H9 (cell line): ENCODE measurements at regions not wholly inside any gene's neighbourhood (a gene's known extent, or its start where the extent isn't known, plus 50 kb on each side); places are given as distances from the start of the nearest gene placed in this dataset.
A peak's percentile ranks its signal among the peaks of the same experiment; 100 is the strongest.

Source experiments
- DNase-seq: peaks from one replicate; pipeline ENCODE4 v3.0.0-alpha.2; 2017
- H2AFZ ChIP-seq: one replicate; pipeline ENCODE4 v1.6.1; 2013; ENCODE audit warnings: mild to moderate bottlenecking, low read length, control low read depth, moderate library complexity
- H2AK5ac ChIP-seq: 2 replicates; pipeline ENCODE4 v1.6.1; 2013; ENCODE audit warnings: low read length, control low read depth, mixed read lengths; ENCODE audit not compliant: insufficient read length
- H2BK120ac ChIP-seq: one replicate; pipeline ENCODE4 v1.6.1; 2013; ENCODE audit warnings: low read depth, mild to moderate bottlenecking, low read length, control low read depth, inconsistent platforms; ENCODE audit not compliant: poor library complexity, severe bottlenecking
- H2BK12ac ChIP-seq: 2 replicates; pipeline ENCODE4 v1.6.1; 2013; ENCODE audit warnings: low read length, control low read depth, mixed read lengths, low read depth; ENCODE audit not compliant: insufficient read length
- H2BK15ac ChIP-seq: 2 replicates; pipeline ENCODE4 v1.6.1; 2013; ENCODE audit warnings: low read depth, low read length, control low read depth
- H2BK20ac ChIP-seq: one replicate; pipeline ENCODE4 v1.6.1; 2013; ENCODE audit warnings: low read depth, mild to moderate bottlenecking, low read length, control low read depth, inconsistent platforms; ENCODE audit not compliant: poor library complexity, severe bottlenecking
- H2BK5ac ChIP-seq: 2 replicates; pipeline ENCODE4 v1.6.1; 2013; ENCODE audit warnings: low read length, control low read depth, mixed read lengths; ENCODE audit not compliant: insufficient read length
- H3K14ac ChIP-seq: 2 replicates; pipeline ENCODE4 v1.6.1; 2013; ENCODE audit warnings: low read length, control low read depth; ENCODE audit not compliant: insufficient read depth
- H3K18ac ChIP-seq: 2 replicates; pipeline ENCODE4 v1.6.1; 2013; ENCODE audit warnings: low read depth, mild to moderate bottlenecking, mixed read lengths, low read length, control low read depth; ENCODE audit not compliant: insufficient read length
- H3K23ac ChIP-seq: 2 replicates; pipeline ENCODE4 v1.6.1; 2013; ENCODE audit warnings: low read length, control low read depth, mixed read lengths, low read depth; ENCODE audit not compliant: insufficient read length
- H3K23me2 ChIP-seq: 2 replicates; pipeline ENCODE4 v1.6.1; 2013; ENCODE audit warnings: low read depth, mild to moderate bottlenecking, mixed read lengths, low read length, control low read depth; ENCODE audit not compliant: insufficient read length, poor library complexity, severe bottlenecking
- H3K27ac ChIP-seq: 2 replicates; pipeline ENCODE4 v1.5.1; 2013; ENCODE audit warnings: low read length, control low read depth, mixed read lengths, low read depth; ENCODE audit not compliant: insufficient read length
- H3K27me3 ChIP-seq: 2 replicates; pipeline ENCODE4 v1.6.1; 2013; ENCODE audit warnings: low read length, control low read depth, inconsistent platforms; ENCODE audit not compliant: insufficient read depth
- H3K4ac ChIP-seq: 2 replicates; pipeline ENCODE4 v1.6.1; 2013; ENCODE audit warnings: low read depth, mild to moderate bottlenecking, control low read depth, inconsistent platforms, low read length, moderate library complexity
- H3K4me1 ChIP-seq: 2 replicates; pipeline ENCODE4 v1.6.1; 2013; ENCODE audit warnings: low read length, control low read depth, inconsistent platforms; ENCODE audit not compliant: insufficient read depth
- H3K4me2 ChIP-seq: 2 replicates; pipeline ENCODE4 v1.6.1; 2013; ENCODE audit warnings: low read length, control low read depth, mixed read lengths; ENCODE audit not compliant: insufficient read length, insufficient read depth
- H3K56ac ChIP-seq: 2 replicates; pipeline ENCODE4 v1.6.1; 2013; ENCODE audit warnings: low read depth, mild to moderate bottlenecking, mixed read lengths, low read length, control low read depth; ENCODE audit not compliant: insufficient read length
- H3K79me1 ChIP-seq: 2 replicates; pipeline ENCODE4 v1.6.1; 2013; ENCODE audit warnings: low read depth, mild to moderate bottlenecking, moderate library complexity, low read length, control low read depth, inconsistent platforms; ENCODE audit not compliant: insufficient read depth, poor library complexity, severe bottlenecking
- H3K79me2 ChIP-seq: 2 replicates; pipeline ENCODE4 v1.6.1; 2013; ENCODE audit warnings: low read length, control low read depth, inconsistent platforms; ENCODE audit not compliant: insufficient read depth
- H3K9ac ChIP-seq: 2 replicates; pipeline ENCODE4 v1.6.1; 2013; ENCODE audit warnings: low read length, control low read depth, mixed read lengths; ENCODE audit not compliant: insufficient read length; ENCODE audit errors: extremely low read depth
- H3K9me3 ChIP-seq: one replicate; pipeline ENCODE4 v1.6.1; 2013; ENCODE audit warnings: low read depth, low read length, inconsistent platforms; ENCODE audit not compliant: control insufficient read depth
- H3T11ph ChIP-seq: one replicate; pipeline ENCODE4 v1.6.1; 2013; ENCODE audit warnings: mild to moderate bottlenecking, low read length, control low read depth, inconsistent platforms
- H4K20me1 ChIP-seq: one replicate; pipeline ENCODE4 v1.6.1; 2013; ENCODE audit not compliant: control insufficient read depth, insufficient read length, insufficient read depth
- H4K5ac ChIP-seq: 2 replicates; pipeline ENCODE4 v1.6.1; 2013; ENCODE audit warnings: low read depth, mild to moderate bottlenecking, mixed read lengths, low read length, control low read depth; ENCODE audit not compliant: insufficient read length
- H4K8ac ChIP-seq: replicated peaks from 2 replicates; pipeline ENCODE4 v1.6.1; 2013; ENCODE audit warnings: low read length, control low read depth, mixed read lengths, low read depth; ENCODE audit not compliant: insufficient read length
- H4K91ac ChIP-seq: 2 replicates; pipeline ENCODE4 v1.6.1; 2013; ENCODE audit warnings: low read depth, mild to moderate bottlenecking, moderate library complexity, mixed read lengths, low read length, control low read depth; ENCODE audit not compliant: insufficient read length
- H3K27ac Mint-ChIP-seq, 3 experiments: 2 replicates in 2 of 3; 3 replicates in 1 of 3; pipeline ENCODE4 v1.8.0; 2020 to 2021; ENCODE audit warnings: mixed read lengths in 3 of 3, mild to moderate bottlenecking in 1 of 3, moderate library complexity in 1 of 3
- H3K27me3 Mint-ChIP-seq: 2 replicates; pipeline ENCODE4 v1.8.0; 2021; ENCODE audit warnings: low read depth, mild to moderate bottlenecking, moderate library complexity, mixed read lengths
- H3K36me3 Mint-ChIP-seq, 3 experiments: 2 replicates in 2 of 3; 3 replicates in 1 of 3; pipeline ENCODE4 v1.8.0; 2020 to 2021; ENCODE audit warnings: low read depth in 3 of 3, mixed read lengths in 3 of 3; ENCODE audit not compliant: insufficient read depth in 1 of 3
- H3K4me1 Mint-ChIP-seq, 2 experiments: 2 replicates each; pipeline ENCODE4 v1.8.0; 2020; ENCODE audit warnings: mixed read lengths in 2 of 2
- H3K4me3 Mint-ChIP-seq, 2 experiments: 2 replicates in 1 of 2; 3 replicates in 1 of 2; pipeline ENCODE4 v1.8.0; 2020 to 2021; ENCODE audit warnings: mild to moderate bottlenecking in 2 of 2, mixed read lengths in 2 of 2, moderate library complexity in 1 of 2
- H3K9me3 Mint-ChIP-seq, 2 experiments: 2 replicates in 1 of 2; 3 replicates in 1 of 2; pipeline ENCODE4 v1.8.0; 2020; ENCODE audit warnings: mild to moderate bottlenecking in 2 of 2, mixed read lengths in 2 of 2, moderate library complexity in 1 of 2
- CTCF ChIP-seq: fragments of 200-600 bp; sonication (generic); conservative IDR thresholded peaks from 3 replicates; pipeline ENCODE4 v1.8.0; 2021; ENCODE audit warnings: antibody characterized with exemption, mild to moderate bottlenecking
- WGBS: extraction: QIAGEN DNeasy Blood & Tissue Kit; methylation state at CpG from one replicate; pipeline ENCODE4 v1.1.7; 2013; ENCODE audit warnings: missing lambda C conversion rate, low lambda C conversion rate, mixed read lengths; ENCODE audit not compliant: insufficient read length; ENCODE audit errors: extremely low coverage; 5-methylcytosine and 5-hydroxymethylcytosine counted together

GRCh38 chr2:64312622-64313397 is 141.2 kb upstream of the LGALSL start:
- Histone ChIP-seq H3K18ac (no peak overlapping the region), H3K9ac (no peak overlapping the region), H2AK5ac (no peak overlapping the region), H3K27ac (no peak overlapping the region), H2BK120ac (no peak overlapping the region), H3K4me2 (no peak overlapping the region), H3K4ac (no peak overlapping the region), H3K79me2 (no peaks in the 10 kb centered on the region), H2BK15ac (no peak overlapping the region), H3K9me3 (no peaks in the 10 kb centered on the region), H4K91ac (no peak overlapping the region), H3K4me1 (peaks cover 3% of the 10 kb centered on the region; the same call in 1 of the 2 replicates), H3K23me2 (no peaks in the 10 kb centered on the region), H3K27me3 (no peaks in the 10 kb centered on the region; the same call in 1 of the 2 replicates), H4K8ac (no peak overlapping the region), H2BK20ac (no peak overlapping the region), H3T11ph (no peak overlapping the region), H2BK12ac (no peak overlapping the region), H3K23ac (no peak overlapping the region), H2AFZ (no peak overlapping the region), H3K56ac (no peak overlapping the region), H4K20me1 (no peaks in the 10 kb centered on the region), H3K14ac (no peak overlapping the region), H3K79me1 (no peaks in the 10 kb centered on the region), H2BK5ac (no peak overlapping the region), H4K5ac (no peak overlapping the region)
- no CpG with 5 or more reads among the region's 13 CpGs for WGBS
- DNase-seq = no peak
- no peak overlapping the region for H3K4me3 Mint-ChIP-seq
- H3K36me3 Mint-ChIP-seq = no peaks in the 10 kb centered on the region
- peak overlapping the region in 2 of 3 experiments; percentile 24 to 45; a peak in 4 of 7 replicates for H3K27ac Mint-ChIP-seq
- TF ChIP-seq CTCF = no peak
- H3K27me3 Mint-ChIP-seq = peaks cover 17% of the 10 kb centered on the region
- H3K4me1 Mint-ChIP-seq = peaks cover 23 to 28% of the 10 kb centered on the region in 2 experiments
- H3K9me3 Mint-ChIP-seq = no peaks in the 10 kb centered on the region
